ENCODE measurements at regions not wholly inside any gene's neighbourhood (a gene's known extent, or its start where the extent isn't known, plus 50 kb on each side); places are given as distances from the start of the nearest gene placed in this dataset.
A peak's percentile ranks its signal among the peaks of the same experiment; 100 is the strongest.

GRCh38 chr4:177595386-177595785 lies 153.1 kb upstream of the AGA start:
- Histone ChIP-seq H3K36me3 (no peaks in the 10 kb centered on the region), H3K4me1 (no peaks in the 10 kb centered on the region), H3K27me3 (no peaks in the 10 kb centered on the region), H3K4me3 (no peak overlapping the region), H3K9me3 (no peaks in the 10 kb centered on the region), H3K27ac (no peak overlapping the region)
- intact Hi-C loops (cut with DNase I): no loop called here
- TF ChIP-seq CTCF (IDR thresholded peaks at IDR 0.05): no peak
- DNase-seq: no peak
- ATAC-seq: no peak

DNA sequence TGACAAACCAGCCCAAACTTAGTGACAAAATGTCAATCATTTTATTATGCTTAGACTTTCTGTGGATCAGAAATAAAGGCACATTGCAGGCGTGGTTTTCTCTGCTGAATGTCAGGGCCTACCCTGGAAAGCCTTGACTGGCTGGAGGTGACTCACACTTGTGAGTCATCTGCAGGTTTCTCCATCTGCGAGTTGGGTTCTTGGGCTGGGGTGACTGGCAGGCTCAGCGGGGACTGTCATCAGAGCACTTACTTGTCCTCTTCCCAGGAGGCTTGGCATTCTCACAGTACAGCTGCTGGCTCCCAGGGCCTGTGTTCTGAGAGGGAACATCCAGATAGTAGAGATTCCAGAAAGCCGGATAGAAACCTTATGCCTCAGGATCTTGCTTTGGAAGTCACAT lies 153.8 kb upstream of the AGA start:
- no peak for DNase-seq
- intact Hi-C loops (cut with DNase I): no loop called here
- Histone ChIP-seq H3K9me3 (no peaks in the 10 kb centered on the region), H3K27ac (no peak overlapping the region), H3K4me1 (no peaks in the 10 kb centered on the region), H3K27me3 (no peaks in the 10 kb centered on the region), H3K36me3 (no peaks in the 10 kb centered on the region), H3K4me3 (no peak overlapping the region)
- no peak for ATAC-seq
- TF ChIP-seq CTCF (IDR thresholded peaks at IDR 0.05): no peak

GRCh38 chr4:177596991-177597390 lies 154.8 kb upstream of the AGA start:
- no peaks in the 10 kb centered on the region for H3K4me1 ChIP-seq
- intact Hi-C loops (cut with DNase I): no loop called here
- H3K9me3 ChIP-seq: no peaks in the 10 kb centered on the region
- no peak overlapping the region for H3K4me3 ChIP-seq
- H3K36me3 ChIP-seq: no peaks in the 10 kb centered on the region
- ATAC-seq (no peak), DNase-seq (no peak)
- no peak for TF ChIP-seq CTCF (IDR thresholded peaks at IDR 0.05)
- no peaks in the 10 kb centered on the region for H3K27me3 ChIP-seq
- H3K27ac ChIP-seq: no peak overlapping the region

GRCh38 chr4:177605252-177605651 lies 163.0 kb upstream of the AGA start:
- intact Hi-C loops (cut with DNase I): no loop called here
- Histone ChIP-seq H3K9me3 (no peaks in the 10 kb centered on the region), H3K36me3 (no peaks in the 10 kb centered on the region), H3K27me3 (no peaks in the 10 kb centered on the region), H3K27ac (no peak overlapping the region), H3K4me1 (no peaks in the 10 kb centered on the region), H3K4me3 (no peak overlapping the region)
- ATAC-seq: no peak
- no peak for DNase-seq
- TF ChIP-seq CTCF (IDR thresholded peaks at IDR 0.05): no peak

- intact Hi-C loops (cut with DNase I): no loop called here
- Histone ChIP-seq H3K36me3 (no peaks in the 10 kb centered on the region), H3K27me3 (no peaks in the 10 kb centered on the region), H3K9me3 (no peaks in the 10 kb centered on the region), H3K27ac (no peak overlapping the region), H3K4me1 (no peaks in the 10 kb centered on the region), H3K4me3 (no peak overlapping the region)
- no peak for TF ChIP-seq CTCF (IDR thresholded peaks at IDR 0.05)
- peak; percentile 45 for ATAC-seq
- DNase-seq: no peak
Measured at GRCh38 chr4:177607111-177607573, 164.9 kb upstream of the AGA start.

GRCh38 chr4:177611974-177612664 lies 169.9 kb upstream of the AGA start:
- no peak overlapping the region for H3K4me3 ChIP-seq
- ATAC-seq: no peak
- no peaks in the 10 kb centered on the region for H3K36me3 ChIP-seq
- no peaks in the 10 kb centered on the region for H3K27me3 ChIP-seq
- no peaks in the 10 kb centered on the region for H3K4me1 ChIP-seq
- no peak overlapping the region for H3K27ac ChIP-seq
- no peaks in the 10 kb centered on the region for H3K9me3 ChIP-seq
- intact Hi-C loops (cut with DNase I): no loop called here
- no peak for TF ChIP-seq CTCF (IDR thresholded peaks at IDR 0.05)
- no peak for DNase-seq
